Caco-2 (cell line): ENCODE measurements at regions not wholly inside any gene's neighbourhood (a gene's known extent, or its start where the extent isn't known, plus 50 kb on each side); places are given as distances from the start of the nearest gene placed in this dataset.
A peak's percentile ranks its signal among the peaks of the same experiment; 100 is the strongest.

ENCODE experiments used
- BruUV-seq: library from RNA; stranded (reverse); fragments of 400-500 nt; replicated peaks from 2 replicates; lab custom pipeline; 2021; lab: Mats Ljungman, UMichigan
- CTCF ChIA-PET: fragments of 300-600 bp; sonication (Branson Sonifier 250); formaldehyde crosslinking; loops from one replicate; lab custom pipeline; 2022; ENCODE audit warnings: antibody characterized with exemption; lab: Charles Lee
- POLR2A ChIA-PET: fragments of 300-600 bp; sonication (Branson Sonifier 250); formaldehyde crosslinking; loops from one replicate; lab custom pipeline; 2022; ENCODE audit warnings: antibody characterized with exemption; lab: Charles Lee
- DNase-seq, 2 experiments: peaks; one replicate each; pipeline versions ENCODE4 v3.0.0 to v3.0.0-alpha.2; 2020 to 2022
- H3K27me3 ChIP-seq: replicated peaks from 2 replicates; pipeline ENCODE4 v1.6.0; 2011; ENCODE audit warnings: low read length; ENCODE audit not compliant: control insufficient read depth, insufficient read depth
- H3K36me3 ChIP-seq: 2 replicates; pipeline ENCODE4 v1.5.1; 2011; ENCODE audit warnings: low read length; ENCODE audit not compliant: control insufficient read depth, insufficient read depth
- H3K4me1 ChIP-seq: fragments of 250-450 bp; sonication (Bioruptor Pico); 2 replicates; pipeline ENCODE4 v1.5.1; 2020; ENCODE audit warnings: mild to moderate bottlenecking
- H3K4me3 ChIP-seq: 2 replicates; pipeline ENCODE4 v1.5.1; 2011; ENCODE audit warnings: low read depth, mild to moderate bottlenecking, control low read depth, low read length
- H3K9me3 ChIP-seq: fragments of 250-450 bp; sonication (Bioruptor Pico); 2 replicates; pipeline ENCODE4 v1.5.1; 2020; ENCODE audit warnings: mild to moderate bottlenecking, moderate library complexity
- H3K27ac Mint-ChIP-seq: one replicate; pipeline ENCODE4 v1.8.0; 2022; ENCODE audit warnings: mixed read lengths; ENCODE audit not compliant: unreplicated experiment
- H3K27me3 Mint-ChIP-seq: one replicate; pipeline ENCODE4 v1.8.0; 2022; ENCODE audit warnings: mixed read lengths; ENCODE audit not compliant: insufficient read depth, unreplicated experiment
- H3K36me3 Mint-ChIP-seq: one replicate; pipeline ENCODE4 v1.8.0; 2022; ENCODE audit warnings: mild to moderate bottlenecking, mixed read lengths; ENCODE audit not compliant: insufficient read depth, unreplicated experiment
- H3K4me1 Mint-ChIP-seq: one replicate; pipeline ENCODE4 v1.8.0; 2022; ENCODE audit warnings: low read depth, mixed read lengths; ENCODE audit not compliant: unreplicated experiment
- H3K4me3 Mint-ChIP-seq: one replicate; pipeline ENCODE4 v1.8.0; 2022; ENCODE audit warnings: mild to moderate bottlenecking, moderate library complexity, mixed read lengths; ENCODE audit not compliant: unreplicated experiment
- H3K9me3 Mint-ChIP-seq: one replicate; pipeline ENCODE4 v1.8.0; 2022; ENCODE audit warnings: mixed read lengths; ENCODE audit not compliant: unreplicated experiment
- CTCF ChIP-seq, 2 experiments: fragments of 200-600 bp in 1 of 2; IDR thresholded peaks; 1 replicate in 1 of 2; 2 replicates in 1 of 2; pipeline versions ENCODE4 v1.5.1 to v1.8.0; 2011 to 2022; ENCODE audit warnings: antibody characterized with exemption in 1 of 2, control low read depth in 1 of 2, inconsistent platforms in 1 of 2, low read depth in 1 of 2, low read length in 1 of 2, mild to moderate bottlenecking in 1 of 2, moderate library complexity in 1 of 2; ENCODE audit not compliant: insufficient read depth in 1 of 2, severe bottlenecking in 1 of 2, unreplicated experiment in 1 of 2
- intact Hi-C: fragments of 100-400 bp; cut with micrococcal nuclease; formaldehyde crosslinking; loops from one replicate; pipeline ENCODE4 v1.10.0; 2022; ENCODE audit not compliant: unreplicated experiment

DNA sequence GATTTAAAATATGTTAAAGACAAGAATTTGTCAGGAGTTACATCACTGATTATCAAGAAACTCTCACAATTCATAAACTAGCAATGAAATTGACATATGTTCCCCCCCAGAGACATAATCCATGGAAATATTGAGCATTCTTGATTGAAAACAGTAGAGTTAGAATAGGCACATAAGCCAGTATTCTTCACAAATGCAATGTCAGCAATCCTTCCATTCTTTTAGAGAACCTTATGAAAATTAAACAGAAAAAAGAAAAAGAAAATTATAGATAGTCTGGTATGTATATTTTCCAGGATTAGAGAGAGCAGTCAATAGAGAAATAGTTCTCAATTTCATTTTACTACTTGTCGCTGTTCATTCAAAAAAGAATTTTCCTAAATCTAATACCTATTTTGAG is 458.4 kb downstream of the EFNB2 start:
- no peaks in the 10 kb centered on the region for H3K27me3 ChIP-seq
- peaks cover 16% of the 10 kb centered on the region for H3K9me3 Mint-ChIP-seq
- peaks cover 31% of the 10 kb centered on the region for H3K4me1 Mint-ChIP-seq
- no peak for DNase-seq
- no peaks in the 10 kb centered on the region for H3K27me3 Mint-ChIP-seq
- peak overlapping the region; percentile 84 for H3K27ac Mint-ChIP-seq
- TF ChIP-seq CTCF (IDR thresholded peaks at IDR 0.05; ENCODE audit: insufficient read depth in 1 of 2, low read depth in 1 of 2, low read length in 1 of 2, severe bottlenecking in 1 of 2, unreplicated experiment in 1 of 2), result no peak
- peaks cover 30% of the 10 kb centered on the region for H3K4me1 ChIP-seq
- POLR2A ChIA-PET, result no interaction called here
- H3K4me3 ChIP-seq, result no peak overlapping the region
- no TSS peak for BruUV-seq
- intact Hi-C loops, result loop anchor here (5.0 kb wide), 1 partner anchor 260 kb away; no protein-coding TSS in a partner anchor
- CTCF ChIA-PET, result no interaction called here
- no peaks in the 10 kb centered on the region; the same call in 1 of the 2 replicates for H3K36me3 ChIP-seq
- H3K4me3 Mint-ChIP-seq, result no peak overlapping the region
- no peaks in the 10 kb centered on the region; the same call in none of the 2 replicates for H3K9me3 ChIP-seq
- H3K36me3 Mint-ChIP-seq, result peaks cover 12% of the 10 kb centered on the region

DNA sequence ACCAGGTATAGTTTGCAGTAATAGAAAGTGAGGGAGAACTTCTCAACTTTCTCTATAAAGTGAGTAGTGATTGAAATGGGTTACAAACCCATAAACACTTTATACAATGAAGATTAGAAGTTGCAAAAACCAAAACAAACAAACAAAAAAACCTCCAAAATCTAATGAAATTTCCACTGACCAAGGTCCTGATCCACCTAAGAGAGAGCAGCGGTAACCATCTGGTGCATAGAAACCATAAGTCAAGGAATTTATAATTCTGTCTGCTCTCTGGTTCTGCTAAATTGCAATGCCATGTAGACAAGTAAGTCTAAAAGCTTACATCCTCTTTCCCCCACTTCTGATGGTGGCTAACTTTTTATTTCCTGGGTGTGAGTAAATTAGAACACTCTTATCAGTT is 463.4 kb downstream of the EFNB2 start:
- Mint-ChIP-seq H3K27ac (no peak overlapping the region), H3K4me1 (peaks cover 9% of the 10 kb centered on the region), H3K9me3 (peaks cover 16% of the 10 kb centered on the region), H3K4me3 (no peak overlapping the region), H3K27me3 (no peaks in the 10 kb centered on the region), H3K36me3 (peaks cover 6% of the 10 kb centered on the region)
- CTCF ChIA-PET, result no interaction called here
- H3K9me3 ChIP-seq, result no peaks in the 10 kb centered on the region
- H3K4me3 ChIP-seq, result no peak overlapping the region
- BruUV-seq, result no TSS peak
- intact Hi-C loops, result no loop called here
- H3K4me1 ChIP-seq, result peaks cover 13% of the 10 kb centered on the region
- POLR2A ChIA-PET, result no interaction called here
- no peak for DNase-seq
- no peaks in the 10 kb centered on the region; the same call in 1 of the 2 replicates for H3K36me3 ChIP-seq
- TF ChIP-seq CTCF (IDR thresholded peaks at IDR 0.05; ENCODE audit: insufficient read depth in 1 of 2, low read depth in 1 of 2, low read length in 1 of 2, severe bottlenecking in 1 of 2, unreplicated experiment in 1 of 2), result no peak
- H3K27me3 ChIP-seq, result no peaks in the 10 kb centered on the region

DNA sequence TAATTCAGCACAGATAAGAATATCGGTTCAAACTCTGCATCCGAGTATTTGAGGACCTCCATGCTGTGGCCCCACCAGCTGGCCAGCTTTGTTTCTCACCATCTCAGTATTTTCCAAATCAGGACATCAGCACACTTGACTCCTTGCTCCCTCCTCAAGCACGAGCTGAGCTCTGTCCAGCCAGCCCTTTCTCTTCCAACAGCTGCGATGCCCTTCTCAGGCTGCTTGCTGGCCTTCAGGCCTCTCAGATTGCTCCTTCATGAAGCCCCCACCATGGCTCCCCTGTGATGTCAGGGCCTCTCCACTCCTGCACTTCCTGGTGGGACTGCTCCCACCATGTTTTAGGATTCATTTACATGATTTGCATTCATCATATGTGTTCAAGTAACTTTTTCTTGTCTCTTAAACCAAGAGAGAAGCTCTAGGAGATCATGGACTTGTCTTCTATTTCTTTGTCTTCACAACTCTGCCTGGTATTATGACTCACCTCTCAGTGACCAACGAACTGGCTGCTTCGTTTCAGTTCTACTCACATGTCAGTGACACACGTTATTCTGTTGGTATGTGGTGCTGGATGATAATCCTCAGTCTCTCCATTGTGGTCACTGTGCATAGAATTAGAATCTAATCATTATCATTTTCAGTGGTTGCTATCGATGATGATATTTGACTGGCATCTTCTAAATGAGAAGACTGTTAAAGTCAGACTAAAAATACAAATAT is 471.7 kb downstream of the EFNB2 start:
- Histone ChIP-seq H3K4me3 (no peak overlapping the region), H3K4me1 (peaks cover 7% of the 10 kb centered on the region), H3K27me3 (no peaks in the 10 kb centered on the region), H3K9me3 (no peaks in the 10 kb centered on the region), H3K36me3 (no peaks in the 10 kb centered on the region)
- POLR2A ChIA-PET, result no interaction called here
- TF ChIP-seq CTCF (IDR thresholded peaks at IDR 0.05; ENCODE audit: insufficient read depth in 1 of 2, low read depth in 1 of 2, low read length in 1 of 2, severe bottlenecking in 1 of 2, unreplicated experiment in 1 of 2), result no peak
- Mint-ChIP-seq H3K36me3 (peaks cover 4% of the 10 kb centered on the region), H3K9me3 (peaks cover 15% of the 10 kb centered on the region), H3K27me3 (no peaks in the 10 kb centered on the region), H3K4me1 (peaks cover 9% of the 10 kb centered on the region), H3K4me3 (no peak overlapping the region), H3K27ac (peak overlapping the region; percentile 37)
- no peak for DNase-seq
- no TSS peak for BruUV-seq
- intact Hi-C loops, result no loop called here
- CTCF ChIA-PET, result no interaction called here
